ENCODE measurements at regions not wholly inside any gene's neighbourhood (a gene's known extent, or its start where the extent isn't known, plus 50 kb on each side); places are given as distances from the start of the nearest gene placed in this dataset.

DNA sequence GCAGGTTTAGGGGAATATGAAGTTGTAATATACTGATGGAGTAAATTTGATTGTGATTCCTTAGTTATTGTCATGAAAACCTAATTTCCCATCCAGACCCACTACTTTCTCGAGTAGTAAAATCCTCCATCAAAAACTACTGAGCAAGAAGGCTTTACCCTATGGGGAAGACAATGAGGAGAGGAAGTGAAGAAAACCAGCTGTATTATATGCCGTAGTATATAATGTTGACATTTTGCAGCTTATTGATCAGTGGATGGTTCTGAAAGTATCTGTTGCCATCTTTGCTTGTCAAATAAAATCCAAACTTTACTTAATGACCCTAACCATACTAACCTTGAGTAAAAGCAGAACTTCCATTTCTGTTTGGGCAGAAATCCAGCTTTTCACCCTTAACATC, 292.8 kb upstream of the RAG2 start:
- Histone ChIP-seq H3K4me3 (ENCODE audit: low read depth in 1 of 2, low read length in 1 of 2) (no peak overlapping the region), H3K4me1 (ENCODE audit: control insufficient read depth in 1 of 2, insufficient read depth in 1 of 2, low read depth in 1 of 2, low read length in 1 of 2) (no peaks in the 10 kb centered on the region), H3K27me3 (no peaks in the 10 kb centered on the region), H3K9me3 (no peaks in the 10 kb centered on the region), H3K36me3 (no peaks in the 10 kb centered on the region), H3K27ac (no peak overlapping the region)
- TF ChIP-seq, protein P1, sequence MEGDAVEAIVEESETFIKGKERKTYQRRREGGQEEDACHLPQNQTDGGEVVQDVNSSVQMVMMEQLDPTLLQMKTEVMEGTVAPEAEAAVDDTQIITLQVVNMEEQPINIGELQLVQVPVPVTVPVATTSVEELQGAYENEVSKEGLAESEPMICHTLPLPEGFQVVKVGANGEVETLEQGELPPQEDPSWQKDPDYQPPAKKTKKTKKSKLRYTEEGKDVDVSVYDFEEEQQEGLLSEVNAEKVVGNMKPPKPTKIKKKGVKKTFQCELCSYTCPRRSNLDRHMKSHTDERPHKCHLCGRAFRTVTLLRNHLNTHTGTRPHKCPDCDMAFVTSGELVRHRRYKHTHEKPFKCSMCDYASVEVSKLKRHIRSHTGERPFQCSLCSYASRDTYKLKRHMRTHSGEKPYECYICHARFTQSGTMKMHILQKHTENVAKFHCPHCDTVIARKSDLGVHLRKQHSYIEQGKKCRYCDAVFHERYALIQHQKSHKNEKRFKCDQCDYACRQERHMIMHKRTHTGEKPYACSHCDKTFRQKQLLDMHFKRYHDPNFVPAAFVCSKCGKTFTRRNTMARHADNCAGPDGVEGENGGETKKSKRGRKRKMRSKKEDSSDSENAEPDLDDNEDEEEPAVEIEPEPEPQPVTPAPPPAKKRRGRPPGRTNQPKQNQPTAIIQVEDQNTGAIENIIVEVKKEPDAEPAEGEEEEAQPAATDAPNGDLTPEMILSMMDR (IDR thresholded peaks at IDR 0.05): no peak

DNA sequence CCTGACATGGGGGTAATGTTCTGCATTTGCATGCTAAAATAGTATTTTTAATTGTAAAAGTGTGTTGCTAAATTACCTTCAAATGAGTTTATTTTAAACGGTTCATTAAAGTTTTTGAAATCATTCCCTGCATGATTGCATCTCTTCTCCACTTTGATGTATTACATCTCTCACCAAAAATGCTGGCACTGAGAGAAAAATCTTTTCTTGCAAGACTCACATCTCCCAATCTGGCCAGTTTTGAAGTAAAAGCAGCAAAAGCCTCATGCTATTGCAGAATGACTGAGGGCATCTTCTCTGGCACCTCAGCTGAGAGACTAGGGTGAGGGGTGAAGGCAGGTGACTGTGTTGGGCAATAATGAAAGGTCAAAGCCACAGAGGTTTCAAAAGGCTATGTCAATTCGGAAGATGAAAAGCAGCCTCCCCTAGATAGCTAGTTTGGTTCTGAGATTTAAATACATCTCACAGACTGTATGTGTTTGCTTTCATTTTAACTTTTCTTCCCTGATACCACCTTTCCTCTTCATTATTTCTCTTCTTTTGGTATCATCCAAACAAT, 292.2 kb upstream of the RAG2 start:
- no peaks in the 10 kb centered on the region for H3K27me3 ChIP-seq
- H3K27ac ChIP-seq: no peak overlapping the region
- H3K4me3 ChIP-seq (ENCODE audit: low read depth in 1 of 2, low read length in 1 of 2): no peak overlapping the region
- TF ChIP-seq, protein P1 (IDR thresholded peaks at IDR 0.05): no peak
- no peaks in the 10 kb centered on the region for H3K36me3 ChIP-seq
- H3K4me1 ChIP-seq (ENCODE audit: control insufficient read depth in 1 of 2, insufficient read depth in 1 of 2, low read depth in 1 of 2, low read length in 1 of 2): no peaks in the 10 kb centered on the region
- no peaks in the 10 kb centered on the region for H3K9me3 ChIP-seq

GRCh38 chr11:36885154-36885553, 287.1 kb upstream of the RAG2 start:
- H3K9me3 ChIP-seq: no peaks in the 10 kb centered on the region
- H3K27ac ChIP-seq: no peak overlapping the region

GRCh38 chr11:36878737-36879136, 280.7 kb upstream of the RAG2 start:
- H3K27ac ChIP-seq: no peak overlapping the region
- no peaks in the 10 kb centered on the region for H3K9me3 ChIP-seq
- no peaks in the 10 kb centered on the region for H3K36me3 ChIP-seq
- no peaks in the 10 kb centered on the region for H3K4me1 ChIP-seq (ENCODE audit: control insufficient read depth in 1 of 2, insufficient read depth in 1 of 2, low read depth in 1 of 2, low read length in 1 of 2)
- H3K4me3 ChIP-seq (ENCODE audit: low read depth in 1 of 2, low read length in 1 of 2): no peak overlapping the region
- TF ChIP-seq, protein P1 (IDR thresholded peaks at IDR 0.05): no peak
- no peaks in the 10 kb centered on the region for H3K27me3 ChIP-seq

More at GRCh38 chr11:36885154-36885553, 287.1 kb upstream of the RAG2 start:
- TF ChIP-seq, protein P1 (IDR thresholded peaks at IDR 0.05): no peak
- Histone ChIP-seq H3K27me3 (no peaks in the 10 kb centered on the region), H3K4me3 (ENCODE audit: low read depth in 1 of 2, low read length in 1 of 2) (no peak overlapping the region), H3K4me1 (ENCODE audit: control insufficient read depth in 1 of 2, insufficient read depth in 1 of 2, low read depth in 1 of 2, low read length in 1 of 2) (no peaks in the 10 kb centered on the region), H3K36me3 (no peaks in the 10 kb centered on the region)

- no peak overlapping the region for H3K4me3 ChIP-seq (ENCODE audit: low read depth in 1 of 2, low read length in 1 of 2)
- TF ChIP-seq, protein P1 (IDR thresholded peaks at IDR 0.05): no peak
- H3K27me3 ChIP-seq: no peaks in the 10 kb centered on the region
- H3K9me3 ChIP-seq: no peaks in the 10 kb centered on the region
- no peaks in the 10 kb centered on the region for H3K4me1 ChIP-seq (ENCODE audit: control insufficient read depth in 1 of 2, insufficient read depth in 1 of 2, low read depth in 1 of 2, low read length in 1 of 2)
- no peaks in the 10 kb centered on the region for H3K36me3 ChIP-seq
- H3K27ac ChIP-seq: no peak overlapping the region
These were observed 279.1 kb upstream of the RAG2 start for GRCh38 chr11:36877149-36877548.

GRCh38 chr11:36876266-36876665, 278.2 kb upstream of the RAG2 start:
- TF ChIP-seq, protein P1 (IDR thresholded peaks at IDR 0.05): no peak
- Histone ChIP-seq H3K27ac (no peak overlapping the region), H3K4me3 (ENCODE audit: low read depth in 1 of 2, low read length in 1 of 2) (no peak overlapping the region), H3K27me3 (no peaks in the 10 kb centered on the region), H3K4me1 (ENCODE audit: control insufficient read depth in 1 of 2, insufficient read depth in 1 of 2, low read depth in 1 of 2, low read length in 1 of 2) (no peaks in the 10 kb centered on the region), H3K36me3 (no peaks in the 10 kb centered on the region), H3K9me3 (no peaks in the 10 kb centered on the region)

Data from neutrophil (primary cell).